Endothelial cell of umbilical vein (primary cell): ENCODE measurements at regions not wholly inside any gene's neighbourhood (a gene's known extent, or its start where the extent isn't known, plus 50 kb on each side); places are given as distances from the start of the nearest gene placed in this dataset.

ENCODE experiments used
- BruUV-seq: library from RNA; stranded (reverse); fragments of 400-500 nt; replicated peaks from 2 replicates; lab custom pipeline; 2021; lab: Mats Ljungman, UMichigan
- CTCF ChIA-PET: fragments of 300-600, 350-600 bp; sonication (Branson Sonifier 250); formaldehyde crosslinking; loops from one replicate; lab custom pipeline; 2021; ENCODE audit warnings: antibody characterized with exemption, inconsistent platforms; lab: Charles Lee
- POLR2A ChIA-PET: fragments of 300-600, 350-600 bp; sonication (Branson Sonifier 250); formaldehyde crosslinking; loops from one replicate; lab custom pipeline; 2021; ENCODE audit warnings: antibody characterized with exemption, inconsistent platforms; lab: Charles Lee
- DNase-seq: peaks from one replicate; pipeline ENCODE4 v3.0.0-alpha.2; 2011; ENCODE audit warnings: low read depth, low spot score
- FAIRE-seq: peaks from 2 replicates; lab custom pipeline; 2011; peaks lifted over from hg19 to GRCh38; lab: Jason Lieb, UNC
- H2AFZ ChIP-seq: 2 replicates; pipeline ENCODE4 v1.6.0; 2012; ENCODE audit warnings: low read depth, low read length, control low read depth, inconsistent platforms
- H3K27ac ChIP-seq: 2 replicates; pipeline ENCODE4 v1.5.1; 2011; ENCODE audit warnings: low read depth, mild to moderate bottlenecking, control low read depth, low read length, moderate library complexity; ENCODE audit not compliant: insufficient read depth
- H3K27me3 ChIP-seq, 2 experiments: 2 replicates each; pipeline versions ENCODE4 v1.6.0 to v1.6.1; 2011; ENCODE audit warnings: low read length in 2 of 2, mixed read lengths in 1 of 2; ENCODE audit not compliant: control insufficient read depth in 2 of 2, insufficient read depth in 2 of 2
- H3K36me3 ChIP-seq, 2 experiments: 2 replicates in 1 of 2; 3 replicates in 1 of 2; pipeline ENCODE4 v1.5.1; 2011; ENCODE audit warnings: low read length in 2 of 2, mild to moderate bottlenecking in 1 of 2, moderate library complexity in 1 of 2; ENCODE audit not compliant: control insufficient read depth in 2 of 2, insufficient read depth in 2 of 2; ENCODE audit errors: extremely low read depth in 1 of 2
- H3K4me1 ChIP-seq: 3 replicates; pipeline ENCODE4 v1.5.1; 2011; ENCODE audit warnings: mild to moderate bottlenecking, low read length; ENCODE audit not compliant: control insufficient read depth, insufficient read depth; ENCODE audit errors: extremely low read depth
- H3K4me2 ChIP-seq: 2 replicates; pipeline ENCODE4 v1.6.1; 2011; ENCODE audit warnings: low read length, control low read depth, mixed read lengths; ENCODE audit not compliant: insufficient read depth
- H3K4me3 ChIP-seq, 3 experiments: fragments of 200-600 bp in 1 of 3; sonication (generic), shearing (Covaris generic) in 1 of 3; replicated peaks in 1 of 3; 2 replicates each; pipeline ENCODE4 v1.5.1; 2011 to 2016; ENCODE audit warnings: control low read depth in 3 of 3, low read length in 3 of 3, mild to moderate bottlenecking in 2 of 3, inconsistent platforms in 1 of 3, low read depth in 1 of 3, moderate library complexity in 1 of 3; ENCODE audit not compliant: insufficient read depth in 1 of 3
- H3K79me2 ChIP-seq: 2 replicates; pipeline ENCODE4 v1.6.0; 2012; ENCODE audit warnings: low read length, inconsistent platforms; ENCODE audit not compliant: control insufficient read depth, insufficient read depth
- H3K9ac ChIP-seq: replicated peaks from 2 replicates; pipeline ENCODE3; 2011; ENCODE audit warnings: low read length, control low read depth; ENCODE audit not compliant: insufficient read depth; ENCODE audit errors: extremely low read depth
- H3K9me1 ChIP-seq: replicated peaks from 3 replicates; pipeline ENCODE4 v1.6.0; 2011; ENCODE audit warnings: mild to moderate bottlenecking, low read length; ENCODE audit not compliant: control insufficient read depth, insufficient read depth; ENCODE audit errors: extremely low read depth
- H3K9me3 ChIP-seq: replicated peaks from 2 replicates; pipeline ENCODE4 v1.5.1; 2012; ENCODE audit warnings: low read length, inconsistent platforms; ENCODE audit not compliant: control insufficient read depth, insufficient read depth
- H4K20me1 ChIP-seq: replicated peaks from 2 replicates; pipeline ENCODE3; 2011; ENCODE audit warnings: mild to moderate bottlenecking, low read length; ENCODE audit not compliant: control insufficient read depth, insufficient read depth; ENCODE audit errors: extremely low read depth
- CTCF ChIP-seq, 2 donors: IDR thresholded peaks; 1 replicate in 1 of 2; 2 replicates in 1 of 2; pipeline ENCODE4 v1.5.1; 2011; ENCODE audit warnings: low read length in 2 of 2, mild to moderate bottlenecking in 2 of 2, moderate library complexity in 2 of 2, control low read depth in 1 of 2, inconsistent platforms in 1 of 2, low read depth in 1 of 2; ENCODE audit not compliant: insufficient read depth in 1 of 2; ENCODE audit errors: extremely low read depth in 1 of 2
- EZH2 ChIP-seq: IDR thresholded peaks from 2 replicates; pipeline ENCODE4 v1.6.1; 2012; ENCODE audit warnings: borderline replicate concordance, low read depth, mild to moderate bottlenecking, moderate library complexity, low read length, inconsistent platforms; ENCODE audit not compliant: severe bottlenecking
- FOS ChIP-seq: IDR thresholded peaks from 2 replicates; pipeline ENCODE4 v1.6.1; 2011; ENCODE audit warnings: mild to moderate bottlenecking, low read length, moderate library complexity, borderline replicate concordance; ENCODE audit not compliant: insufficient read depth
- GATA2 ChIP-seq: IDR thresholded peaks from 2 replicates; pipeline ENCODE4 v1.7.0; 2011; ENCODE audit warnings: low read depth, mild to moderate bottlenecking, moderate library complexity, mixed read lengths, low read length; ENCODE audit not compliant: insufficient read length, insufficient read depth
- JUN ChIP-seq: IDR thresholded peaks from 2 replicates; pipeline ENCODE4 v1.6.1; 2011; ENCODE audit warnings: borderline replicate concordance, low read depth; ENCODE audit not compliant: insufficient read length, insufficient read depth
- MAX ChIP-seq: IDR thresholded peaks from 2 replicates; pipeline ENCODE4 v1.6.1; 2011; ENCODE audit not compliant: insufficient read depth, insufficient read length
- MYC ChIP-seq: IDR thresholded peaks from one replicate; pipeline ENCODE4 v1.6.1; 2011; ENCODE audit warnings: mild to moderate bottlenecking, low read depth, low read length
- POLR2A ChIP-seq: IDR thresholded peaks from 2 replicates; pipeline ENCODE4 v1.6.1; 2012; ENCODE audit warnings: low read depth, mild to moderate bottlenecking, control low read depth, low read length
- POLR2AphosphoS5 ChIP-seq: IDR thresholded peaks from 2 replicates; pipeline ENCODE4 v1.6.1; 2012; ENCODE audit warnings: low read depth, mild to moderate bottlenecking, control low read depth, low read length, moderate library complexity; ENCODE audit not compliant: insufficient read depth
- dilution Hi-C: fragments of 300-500 bp; cut with MboI; formaldehyde crosslinking; loops from one replicate; pipeline ENCODE4 v1.15.0; 2019; ENCODE audit warnings: low sequenced_read_pairs; ENCODE audit not compliant: extremely low pct_ligation_motif_present
- intact Hi-C: fragments of 100-400 bp; cut with micrococcal nuclease; formaldehyde crosslinking; loops from one replicate; pipeline ENCODE4 v1.10.0; 2022

GRCh38 chr18:53864770-53865169 lies 359.7 kb downstream of the MBD2 start:
- Histone ChIP-seq H3K4me3 (no peak overlapping the region), H3K27me3 (no peaks in the 10 kb centered on the region), H3K27ac (no peak overlapping the region), H3K9me1 (no peaks in the 10 kb centered on the region), H4K20me1 (no peaks in the 10 kb centered on the region), H2AFZ (no peak overlapping the region), H3K36me3 (no peaks in the 10 kb centered on the region), H3K79me2 (no peaks in the 10 kb centered on the region), H3K9me3 (peaks cover 2% of the 10 kb centered on the region), H3K9ac (no peak overlapping the region), H3K4me2 (no peak overlapping the region), H3K4me1 (no peaks in the 10 kb centered on the region)
- ChIA-PET POLR2A (no interaction called here), CTCF (no interaction called here)
- DNase-seq (no peak), FAIRE-seq (no peak)
- BruUV-seq, result no TSS peak
- TF ChIP-seq CTCF (IDR thresholded peaks at IDR 0.05; ENCODE audit: extremely low read depth in 1 of 2, insufficient read depth in 1 of 2, low read depth in 1 of 2, low read length in 2 of 2) (no peak), POLR2A (no peak), MYC (no peak), FOS (no peak), JUN (no peak), MAX (no peak), EZH2 (no peak), GATA2 (no peak), POLR2AphosphoS5 (no peak)
- dilution Hi-C loops (no loop called here), intact Hi-C loops (no loop called here)
